Mesenchymal stem cell (in vitro differentiated cells and primary cell): ENCODE measurements at regions not wholly inside any gene's neighbourhood (a gene's known extent, or its start where the extent isn't known, plus 50 kb on each side); places are given as distances from the start of the nearest gene placed in this dataset.
"Not testable (repeated sequence)": the region's sequence is repeated elsewhere in the genome, so short reads cannot be mapped to it uniquely, and the experiment has no call there.

ENCODE experiments used
- DNase-seq: peaks from one replicate; pipeline ENCODE4 v3.0.0-alpha.2; 2013
- H2AFZ ChIP-seq: one replicate; pipeline ENCODE4 v1.6.1; 2013; ENCODE audit warnings: low read depth, mild to moderate bottlenecking, control low read depth, inconsistent platforms, low read length, moderate library complexity
- H2AK5ac ChIP-seq: 2 replicates; pipeline ENCODE4 v1.6.1; 2013; ENCODE audit warnings: low read length, moderate library complexity, mild to moderate bottlenecking, inconsistent platforms; ENCODE audit not compliant: severe bottlenecking
- H2BK120ac ChIP-seq: one replicate; pipeline ENCODE4 v1.6.1; 2013; ENCODE audit warnings: low read depth, mild to moderate bottlenecking, inconsistent platforms, low read length, moderate library complexity
- H2BK12ac ChIP-seq, 2 experiments: one replicate each; pipeline ENCODE4 v1.6.1; 2013; ENCODE audit warnings: inconsistent platforms in 2 of 2, low read length in 2 of 2, mild to moderate bottlenecking in 2 of 2, moderate library complexity in 2 of 2, control low read depth in 1 of 2
- H2BK15ac ChIP-seq: one replicate; pipeline ENCODE4 v1.6.1; 2013; ENCODE audit warnings: mild to moderate bottlenecking, low read depth, inconsistent platforms; ENCODE audit not compliant: poor library complexity, severe bottlenecking
- H2BK5ac ChIP-seq: 2 replicates; pipeline ENCODE4 v1.6.1; 2013; ENCODE audit warnings: low read depth, mild to moderate bottlenecking, low read length, control low read depth, inconsistent platforms; ENCODE audit not compliant: poor library complexity, severe bottlenecking
- H3K14ac ChIP-seq, 2 experiments: one replicate each; pipeline ENCODE4 v1.6.1; 2013; ENCODE audit warnings: inconsistent platforms in 2 of 2, low read length in 2 of 2, control low read depth in 1 of 2, mild to moderate bottlenecking in 1 of 2, moderate library complexity in 1 of 2
- H3K18ac ChIP-seq, 2 experiments: one replicate each; pipeline ENCODE4 v1.6.1; 2013; ENCODE audit warnings: inconsistent platforms in 2 of 2, low read length in 2 of 2, control low read depth in 1 of 2, low read depth in 1 of 2, mild to moderate bottlenecking in 1 of 2
- H3K23ac ChIP-seq, 2 experiments: one replicate each; pipeline ENCODE4 v1.6.1; 2013; ENCODE audit warnings: inconsistent platforms in 2 of 2, low read length in 2 of 2, mild to moderate bottlenecking in 2 of 2, moderate library complexity in 2 of 2, control low read depth in 1 of 2
- H3K27ac ChIP-seq: 2 replicates; pipeline ENCODE4 v1.5.1; 2013; ENCODE audit warnings: mild to moderate bottlenecking, moderate library complexity, low read length, control low read depth, inconsistent platforms; ENCODE audit not compliant: poor library complexity, severe bottlenecking
- H3K27me3 ChIP-seq, 2 experiments: 2 replicates each; pipeline versions ENCODE4 v1.6.1 to v1.7.0; 2013; ENCODE audit warnings: low read length in 2 of 2, mild to moderate bottlenecking in 2 of 2, moderate library complexity in 2 of 2, control low read depth in 1 of 2, inconsistent platforms in 1 of 2; ENCODE audit not compliant: control insufficient read depth in 1 of 2, insufficient read depth in 1 of 2
- H3K36me3 ChIP-seq, 2 experiments: 2 replicates each; pipeline versions ENCODE4 v1.6.1 to v1.7.0; 2013; ENCODE audit warnings: low read length in 2 of 2, control low read depth in 1 of 2, inconsistent platforms in 1 of 2, low read depth in 1 of 2, mild to moderate bottlenecking in 1 of 2; ENCODE audit not compliant: insufficient read depth in 2 of 2, control insufficient read depth in 1 of 2
- H3K4ac ChIP-seq, 2 experiments: one replicate each; pipeline ENCODE4 v1.6.1; 2013; ENCODE audit warnings: inconsistent platforms in 2 of 2, low read length in 2 of 2, mild to moderate bottlenecking in 2 of 2, moderate library complexity in 2 of 2, control low read depth in 1 of 2, low read depth in 1 of 2
- H3K4me1 ChIP-seq: 2 replicates; pipeline ENCODE4 v1.6.1; 2013; ENCODE audit warnings: low read depth, low read length, control low read depth; ENCODE audit not compliant: control insufficient read depth, insufficient read depth
- H3K4me2 ChIP-seq: 2 replicates; pipeline ENCODE4 v1.6.1; 2013; ENCODE audit warnings: low read length, mild to moderate bottlenecking, inconsistent platforms; ENCODE audit not compliant: poor library complexity, severe bottlenecking
- H3K4me3 ChIP-seq, 2 experiments: 2 replicates each; pipeline versions ENCODE4 v1.5.1 to v1.7.0; 2013; ENCODE audit warnings: low read length in 2 of 2, mild to moderate bottlenecking in 2 of 2, control low read depth in 1 of 2, low read depth in 1 of 2; ENCODE audit not compliant: insufficient read depth in 1 of 2
- H3K79me1 ChIP-seq: replicated peaks from 2 replicates; pipeline ENCODE4 v1.6.1; 2013; ENCODE audit warnings: mild to moderate bottlenecking, control low read depth, low read length, inconsistent platforms; ENCODE audit not compliant: poor library complexity, severe bottlenecking
- H3K9ac ChIP-seq: 2 replicates; pipeline ENCODE4 v1.7.0; 2013; ENCODE audit warnings: mild to moderate bottlenecking, low read length, moderate library complexity
- H3K9me3 ChIP-seq: 2 replicates; pipeline ENCODE4 v1.7.0; 2013; ENCODE audit warnings: mild to moderate bottlenecking, low read length; ENCODE audit not compliant: control insufficient read depth
- H4K8ac ChIP-seq: one replicate; pipeline ENCODE4 v1.6.1; 2013; ENCODE audit warnings: inconsistent platforms, mild to moderate bottlenecking, low read length, moderate library complexity
- H4K91ac ChIP-seq: one replicate; pipeline ENCODE4 v1.6.1; 2013; ENCODE audit warnings: mild to moderate bottlenecking, low read length, inconsistent platforms
- WGBS: methylation state at CpG from one replicate; pipeline ENCODE4 v1.1.7; 2013; ENCODE audit warnings: mixed read lengths; 5-methylcytosine and 5-hydroxymethylcytosine counted together

GRCh38 chr12:71312768-71313403 is 126.7 kb upstream of the LGR5 start:
- H3K18ac ChIP-seq, result no peak overlapping the region
- no peak for DNase-seq
- H3K14ac ChIP-seq, result no peak overlapping the region
- H3K9ac ChIP-seq, result no peak overlapping the region
- 83% methylated on average over 2 of the region's 3 CpGs for WGBS
- H2AK5ac ChIP-seq, result no peak overlapping the region
- H4K91ac ChIP-seq, result no peak overlapping the region
- peaks cover 14% of the 10 kb centered on the region for H3K9me3 ChIP-seq
- peak overlapping the region; percentile 25 for H3K27ac ChIP-seq
- no peaks in the 10 kb centered on the region for H3K79me1 ChIP-seq
- no peaks in the 10 kb centered on the region for H3K27me3 ChIP-seq
- H2BK15ac ChIP-seq, result no peak overlapping the region
- H3K36me3 ChIP-seq, result no peaks in the 10 kb centered on the region
- H3K4me2 ChIP-seq, result no peak overlapping the region
- H2BK12ac ChIP-seq, result no peak overlapping the region
- no peaks in the 10 kb centered on the region for H3K4me1 ChIP-seq
- H3K23ac ChIP-seq, result no peak overlapping the region
- H4K8ac ChIP-seq, result no peak overlapping the region
- no peak overlapping the region for H2AFZ ChIP-seq
- no peak overlapping the region for H3K4ac ChIP-seq
- no peak overlapping the region for H2BK120ac ChIP-seq
- H3K4me3 ChIP-seq, result no peak overlapping the region
- no peak overlapping the region for H2BK5ac ChIP-seq

GRCh38 chr12:71311611-71312010 is 128.0 kb upstream of the LGR5 start:
- not testable (repeated sequence) for H3K9ac ChIP-seq, H3K18ac ChIP-seq, H3K27ac ChIP-seq, H2AFZ ChIP-seq, H4K91ac ChIP-seq, H3K23ac ChIP-seq, H2BK15ac ChIP-seq, DNase-seq, H3K4me3 ChIP-seq, H4K8ac ChIP-seq, H3K14ac ChIP-seq, H3K4me2 ChIP-seq, H3K9me3 ChIP-seq, H2BK5ac ChIP-seq, H3K4ac ChIP-seq, H2BK12ac ChIP-seq, H3K36me3 ChIP-seq, H3K4me1 ChIP-seq, H3K79me1 ChIP-seq, H2BK120ac ChIP-seq, H2AK5ac ChIP-seq, H3K27me3 ChIP-seq
- WGBS, result 89% methylated on average over 3 of the region's 4 CpGs

GRCh38 chr12:71306808-71307207 is 132.8 kb upstream of the LGR5 start:
- Histone ChIP-seq H3K36me3 (no peaks in the 10 kb centered on the region), H4K8ac (no peak overlapping the region), H3K9me3 (no peaks in the 10 kb centered on the region), H3K4me3 (no peak overlapping the region), H2BK12ac (no peak overlapping the region), H3K4ac (no peak overlapping the region), H2BK5ac (no peak overlapping the region), H3K79me1 (no peaks in the 10 kb centered on the region), H4K91ac (no peak overlapping the region), H3K23ac (no peak overlapping the region), H3K4me1 (no peaks in the 10 kb centered on the region), H3K14ac (no peak overlapping the region), H2BK120ac (no peak overlapping the region), H3K4me2 (no peak overlapping the region), H2BK15ac (no peak overlapping the region), H3K9ac (no peak overlapping the region), H2AFZ (no peak overlapping the region), H2AK5ac (no peak overlapping the region), H3K27me3 (no peaks in the 10 kb centered on the region), H3K18ac (no peak overlapping the region), H3K27ac (no peak overlapping the region)
- WGBS, result no CpG with 5 or more reads among the region's 1 CpG
- no peak for DNase-seq

- no peak overlapping the region for H3K4ac ChIP-seq
- no peaks in the 10 kb centered on the region for H3K79me1 ChIP-seq
- WGBS, result 95% methylated on average over 1 of the region's 3 CpGs
- no peak overlapping the region for H2AK5ac ChIP-seq
- no peak overlapping the region for H3K18ac ChIP-seq
- no peak for DNase-seq
- no peak overlapping the region for H3K4me2 ChIP-seq
- no peaks in the 10 kb centered on the region for H3K9me3 ChIP-seq
- no peak overlapping the region for H2BK15ac ChIP-seq
- H2BK12ac ChIP-seq, result no peak overlapping the region
- no peak overlapping the region for H3K14ac ChIP-seq
- H4K8ac ChIP-seq, result no peak overlapping the region
- H4K91ac ChIP-seq, result no peak overlapping the region
- H2AFZ ChIP-seq, result no peak overlapping the region
- no peak overlapping the region for H3K4me3 ChIP-seq
- no peaks in the 10 kb centered on the region for H3K27me3 ChIP-seq
- H3K27ac ChIP-seq, result no peak overlapping the region
- H3K4me1 ChIP-seq, result no peaks in the 10 kb centered on the region
- no peak overlapping the region for H2BK5ac ChIP-seq
- H3K36me3 ChIP-seq, result no peaks in the 10 kb centered on the region
- H2BK120ac ChIP-seq, result no peak overlapping the region
- no peak overlapping the region for H3K9ac ChIP-seq
- no peak overlapping the region for H3K23ac ChIP-seq
Measured at GRCh38 chr12:71304306-71304705, 135.3 kb upstream of the LGR5 start.
